Karpas-422 (cell line): ENCODE measurements at regions not wholly inside any gene's neighbourhood (a gene's known extent, or its start where the extent isn't known, plus 50 kb on each side); places are given as distances from the start of the nearest gene placed in this dataset.
"Not testable (repeated sequence)": the region's sequence is repeated elsewhere in the genome, so short reads cannot be mapped to it uniquely, and the experiment has no call there.

ENCODE experiments used
- DNase-seq: peaks from one replicate; pipeline ENCODE4 v3.0.0-alpha.2; 2015
- H2AFZ ChIP-seq: fragments of 200-600 bp; sonication (generic); 2 replicates; pipeline ENCODE4 v1.6.1; 2014; ENCODE audit warnings: antibody characterized with exemption, low read length, mixed read lengths
- H3K27ac ChIP-seq: fragments of 200-600 bp; sonication (generic); 2 replicates; pipeline ENCODE4 v1.5.1; 2014; ENCODE audit warnings: mild to moderate bottlenecking, low read length, moderate library complexity
- H3K27me3 ChIP-seq: fragments of 200-600 bp; sonication (generic); 2 replicates; pipeline ENCODE4 v1.6.1; 2014; ENCODE audit warnings: low read length, mixed read lengths
- H3K36me3 ChIP-seq: fragments of 200-600 bp; sonication (generic); 2 replicates; pipeline ENCODE4 v1.6.1; 2014; ENCODE audit warnings: low read length, mixed read lengths; ENCODE audit not compliant: insufficient read depth
- H3K4me1 ChIP-seq: fragments of 200-600 bp; sonication (generic); 2 replicates; pipeline ENCODE4 v1.6.1; 2014; ENCODE audit warnings: mild to moderate bottlenecking, low read length, mixed read lengths
- H3K4me2 ChIP-seq: fragments of 200-600 bp; sonication (generic); 2 replicates; pipeline ENCODE4 v1.6.1; 2014; ENCODE audit warnings: low read length, low read depth, mild to moderate bottlenecking; ENCODE audit not compliant: poor library complexity, severe bottlenecking
- H3K4me3 ChIP-seq: fragments of 200-600 bp; sonication (generic); 2 replicates; pipeline ENCODE4 v1.5.1; 2014; ENCODE audit warnings: mild to moderate bottlenecking, antibody characterized with exemption, low read length, mixed read lengths
- H3K79me2 ChIP-seq: fragments of 200-600 bp; sonication (generic); 2 replicates; pipeline ENCODE4 v1.6.1; 2014; ENCODE audit warnings: mild to moderate bottlenecking, low read length, mixed read lengths
- H3K9ac ChIP-seq: fragments of 200-600 bp; sonication (generic); 2 replicates; pipeline ENCODE4 v1.6.0; 2014; ENCODE audit warnings: low read length
- H3K9me2 ChIP-seq: fragments of 200-600 bp; sonication (generic), shearing (Covaris generic); replicated peaks from 2 replicates; pipeline ENCODE4 v1.6.0; 2014; ENCODE audit warnings: mild to moderate bottlenecking, low read length, moderate library complexity; ENCODE audit not compliant: insufficient read depth
- H3K9me3 ChIP-seq: fragments of 300-700, 200-600 bp; sonication (generic); 2 replicates; pipeline ENCODE4 v1.6.1; 2014; ENCODE audit warnings: low read length, mixed read lengths
- H4K20me1 ChIP-seq: fragments of 200-600 bp; sonication (generic); 2 replicates; pipeline ENCODE4 v1.6.1; 2014; ENCODE audit warnings: mild to moderate bottlenecking, antibody characterized with exemption, low read length, low read depth; ENCODE audit not compliant: insufficient read depth

GRCh38 chr3:34090876-34091275, 292.4 kb downstream of the PDCD6IP start:
- Histone ChIP-seq H4K20me1 (no peaks in the 10 kb centered on the region), H3K9ac (no peak overlapping the region), H3K4me2 (no peak overlapping the region), H3K9me3 (no peaks in the 10 kb centered on the region), H3K9me2 (no peaks in the 10 kb centered on the region), H3K36me3 (no peaks in the 10 kb centered on the region), H3K27me3 (no peaks in the 10 kb centered on the region), H3K4me3 (no peak overlapping the region), H3K4me1 (no peaks in the 10 kb centered on the region), H2AFZ (no peak overlapping the region), H3K79me2 (no peaks in the 10 kb centered on the region), H3K27ac (no peak overlapping the region)
- no peak for DNase-seq

- H2AFZ ChIP-seq, H3K27me3 ChIP-seq, H3K9me2 ChIP-seq, H3K9ac ChIP-seq, H3K27ac ChIP-seq, H3K4me1 ChIP-seq, H3K4me3 ChIP-seq, DNase-seq, H3K9me3 ChIP-seq, H3K4me2 ChIP-seq, H3K36me3 ChIP-seq, H3K79me2 ChIP-seq, H4K20me1 ChIP-seq: not testable (repeated sequence)
Observed at GRCh38 chr3:34094280-34094679, 295.9 kb downstream of the PDCD6IP start.

GRCh38 chr3:34102288-34102687, 303.9 kb downstream of the PDCD6IP start:
- H3K4me2 ChIP-seq: peak overlapping the region; percentile 44

GRCh38 chr3:34106379-34106778, 307.9 kb downstream of the PDCD6IP start:
- DNase-seq: no peak
- H2AFZ ChIP-seq: no peak overlapping the region
- H3K27me3 ChIP-seq: no peaks in the 10 kb centered on the region
- H3K9me2 ChIP-seq: no peaks in the 10 kb centered on the region
- H3K9me3 ChIP-seq: no peaks in the 10 kb centered on the region
- H4K20me1 ChIP-seq: no peaks in the 10 kb centered on the region
- no peaks in the 10 kb centered on the region for H3K36me3 ChIP-seq
- no peaks in the 10 kb centered on the region for H3K79me2 ChIP-seq
- no peak overlapping the region for H3K4me2 ChIP-seq
- no peak overlapping the region for H3K4me3 ChIP-seq
- H3K4me1 ChIP-seq: peaks cover 85% of the 10 kb centered on the region
- no peak overlapping the region for H3K27ac ChIP-seq
- H3K9ac ChIP-seq: no peak overlapping the region

More at GRCh38 chr3:34102288-34102687, 303.9 kb downstream of the PDCD6IP start:
- Histone ChIP-seq H3K9ac (no peak overlapping the region), H3K4me1 (peaks cover 47% of the 10 kb centered on the region), H3K27me3 (no peaks in the 10 kb centered on the region), H4K20me1 (no peaks in the 10 kb centered on the region), H3K4me3 (no peak overlapping the region), H3K27ac (no peak overlapping the region), H3K9me2 (no peaks in the 10 kb centered on the region), H3K36me3 (no peaks in the 10 kb centered on the region), H2AFZ (0 out of 2 replicates have a peak overlapping the region, but pooled peaks have one; percentile 40), H3K9me3 (no peaks in the 10 kb centered on the region), H3K79me2 (no peaks in the 10 kb centered on the region)
- DNase-seq: peak; percentile 56

GRCh38 chr3:34106879-34107278, 308.4 kb downstream of the PDCD6IP start:
- Histone ChIP-seq H3K4me1 (peaks cover 83% of the 10 kb centered on the region), H3K36me3 (no peaks in the 10 kb centered on the region), H3K4me2 (peak overlapping the region; percentile 63), H4K20me1 (no peaks in the 10 kb centered on the region), H3K9ac (peak overlapping the region; percentile 55), H2AFZ (peak overlapping the region; percentile 74), H3K9me2 (no peaks in the 10 kb centered on the region), H3K27me3 (no peaks in the 10 kb centered on the region), H3K27ac (peak overlapping the region; percentile 91), H3K9me3 (no peaks in the 10 kb centered on the region), H3K4me3 (peak overlapping the region; percentile 16; the same call in 1 of the 2 replicates), H3K79me2 (no peaks in the 10 kb centered on the region)
- peak; percentile 86 for DNase-seq

GRCh38 chr3:34107669-34108068, 309.2 kb downstream of the PDCD6IP start:
- H4K20me1 ChIP-seq: no peaks in the 10 kb centered on the region
- peak overlapping the region; percentile 91 for H3K27ac ChIP-seq
- H3K36me3 ChIP-seq: no peaks in the 10 kb centered on the region
- no peaks in the 10 kb centered on the region for H3K27me3 ChIP-seq
- peak overlapping the region; percentile 74 for H2AFZ ChIP-seq
- H3K9ac ChIP-seq: peak overlapping the region; percentile 55
- peak overlapping the region; percentile 16; the same call in 1 of the 2 replicates for H3K4me3 ChIP-seq
- no peaks in the 10 kb centered on the region for H3K9me2 ChIP-seq
- H3K4me2 ChIP-seq: peak overlapping the region; percentile 63
- H3K9me3 ChIP-seq: no peaks in the 10 kb centered on the region
- peaks cover 75% of the 10 kb centered on the region for H3K4me1 ChIP-seq
- no peaks in the 10 kb centered on the region for H3K79me2 ChIP-seq
- peak; percentile 65 for DNase-seq

- Histone ChIP-seq H3K4me3 (no peak overlapping the region), H3K9me3 (no peaks in the 10 kb centered on the region), H3K36me3 (no peaks in the 10 kb centered on the region), H2AFZ (no peak overlapping the region), H3K27ac (peak overlapping the region; percentile 91), H3K4me2 (no peak overlapping the region), H3K9ac (no peak overlapping the region), H3K9me2 (no peaks in the 10 kb centered on the region), H3K27me3 (no peaks in the 10 kb centered on the region), H3K4me1 (peaks cover 63% of the 10 kb centered on the region), H3K79me2 (no peaks in the 10 kb centered on the region), H4K20me1 (no peaks in the 10 kb centered on the region)
- DNase-seq: no peak
Observed at GRCh38 chr3:34109021-34109420, 310.6 kb downstream of the PDCD6IP start.

- no peak overlapping the region for H3K9ac ChIP-seq
- peak overlapping the region; percentile 91 for H3K27ac ChIP-seq
- no peak overlapping the region for H3K4me3 ChIP-seq
- no peaks in the 10 kb centered on the region for H3K9me3 ChIP-seq
- H4K20me1 ChIP-seq: no peaks in the 10 kb centered on the region
- H3K79me2 ChIP-seq: no peaks in the 10 kb centered on the region
- no peaks in the 10 kb centered on the region for H3K27me3 ChIP-seq
- DNase-seq: peak; percentile 64
- H3K36me3 ChIP-seq: no peaks in the 10 kb centered on the region
- H3K4me1 ChIP-seq: peaks cover 64% of the 10 kb centered on the region
- peak overlapping the region; percentile 8 for H3K4me2 ChIP-seq
- no peaks in the 10 kb centered on the region for H3K9me2 ChIP-seq
- peak overlapping the region; percentile 29; the same call in 1 of the 2 replicates for H2AFZ ChIP-seq
Observed at GRCh38 chr3:34109846-34110245, 311.4 kb downstream of the PDCD6IP start.
